ENCODE measurements at regions not wholly inside any gene's neighbourhood (a gene's known extent, or its start where the extent isn't known, plus 50 kb on each side); places are given as distances from the start of the nearest gene placed in this dataset.
"Not testable (repeated sequence)": the region's sequence is repeated elsewhere in the genome, so short reads cannot be mapped to it uniquely, and the experiment has no call there.

GRCh38 chr22:48488611-48489511 is 1338.8 kb downstream of the BRD1 start:
- Histone ChIP-seq H3K27me3 (ENCODE audit: control insufficient read depth in 1 of 2, insufficient read depth in 2 of 2, low read length in 2 of 2) (peaks cover 18 to 51% of the 10 kb centered on the region in 2 donors), H3K27ac (ENCODE audit: low read depth, low read length) (no peak overlapping the region), H3K9ac (ENCODE audit: low read length) (no peak overlapping the region), H3K9me3 (ENCODE audit: low read length) (no peaks in the 10 kb centered on the region), H3K36me3 (ENCODE audit: insufficient read depth, low read length) (no peaks in the 10 kb centered on the region), H3K4me3 (ENCODE audit: low read depth in 1 of 2, low read length in 2 of 2) (no peak overlapping the region), H3K4me1 (ENCODE audit: insufficient read depth, low read length) (no peaks in the 10 kb centered on the region)

GRCh38 chr22:48488149-48488551 is 1339.5 kb downstream of the BRD1 start:
- Histone ChIP-seq H3K27ac (ENCODE audit: low read depth, low read length) (no peak overlapping the region), H3K4me1 (ENCODE audit: insufficient read depth, low read length) (no peaks in the 10 kb centered on the region), H3K9me3 (ENCODE audit: low read length) (no peaks in the 10 kb centered on the region), H3K9ac (ENCODE audit: low read length) (no peak overlapping the region), H3K4me3 (ENCODE audit: low read depth in 1 of 2, low read length in 2 of 2) (no peak overlapping the region), H3K27me3 (ENCODE audit: control insufficient read depth in 1 of 2, insufficient read depth in 2 of 2, low read length in 2 of 2) (peaks cover 18 to 51% of the 10 kb centered on the region in 2 donors), H3K36me3 (ENCODE audit: insufficient read depth, low read length) (no peaks in the 10 kb centered on the region)

- no peaks in the 10 kb centered on the region for H3K9me3 ChIP-seq (ENCODE audit: low read length)
- no peak overlapping the region for H3K27ac ChIP-seq (ENCODE audit: low read depth, low read length)
- H3K36me3 ChIP-seq (ENCODE audit: insufficient read depth, low read length): no peaks in the 10 kb centered on the region
- no peak overlapping the region for H3K4me3 ChIP-seq (ENCODE audit: low read depth in 1 of 2, low read length in 2 of 2)
- H3K27me3 ChIP-seq (ENCODE audit: control insufficient read depth in 1 of 2, insufficient read depth in 2 of 2, low read length in 2 of 2): peaks cover 14 to 44% of the 10 kb centered on the region in 2 donors
- no peak overlapping the region for H3K9ac ChIP-seq (ENCODE audit: low read length)
- H3K4me1 ChIP-seq (ENCODE audit: insufficient read depth, low read length): no peaks in the 10 kb centered on the region
Measured at GRCh38 chr22:48486558-48486957, 1341.1 kb downstream of the BRD1 start.

GRCh38 chr22:48486134-48486532 is 1341.5 kb downstream of the BRD1 start:
- H3K9me3 ChIP-seq (ENCODE audit: low read length): no peaks in the 10 kb centered on the region
- no peaks in the 10 kb centered on the region for H3K4me1 ChIP-seq (ENCODE audit: insufficient read depth, low read length)
- H3K36me3 ChIP-seq (ENCODE audit: insufficient read depth, low read length): no peaks in the 10 kb centered on the region
- no peak overlapping the region for H3K27ac ChIP-seq (ENCODE audit: low read depth, low read length)
- H3K4me3 ChIP-seq (ENCODE audit: low read depth in 1 of 2, low read length in 2 of 2): no peak overlapping the region
- H3K9ac ChIP-seq (ENCODE audit: low read length): no peak overlapping the region
- H3K27me3 ChIP-seq (ENCODE audit: control insufficient read depth in 1 of 2, insufficient read depth in 2 of 2, low read length in 2 of 2): peaks cover 10 to 40% of the 10 kb centered on the region in 2 donors

- Histone ChIP-seq H3K9me3 (ENCODE audit: low read length) (no peaks in the 10 kb centered on the region), H3K27ac (ENCODE audit: low read depth, low read length) (no peak overlapping the region), H3K27me3 (ENCODE audit: control insufficient read depth in 1 of 2, insufficient read depth in 2 of 2, low read length in 2 of 2) (peaks cover 6 to 33% of the 10 kb centered on the region in 2 donors), H3K36me3 (ENCODE audit: insufficient read depth, low read length) (no peaks in the 10 kb centered on the region), H3K4me3 (ENCODE audit: low read depth in 1 of 2, low read length in 2 of 2) (no peak overlapping the region), H3K9ac (ENCODE audit: low read length) (no peak overlapping the region), H3K4me1 (ENCODE audit: insufficient read depth, low read length) (no peaks in the 10 kb centered on the region)
Measured at GRCh38 chr22:48485149-48486133, 1342.2 kb downstream of the BRD1 start.

- Histone ChIP-seq H3K36me3 (ENCODE audit: insufficient read depth, low read length) (no peaks in the 10 kb centered on the region), H3K9ac (ENCODE audit: low read length) (no peak overlapping the region), H3K9me3 (ENCODE audit: low read length) (no peaks in the 10 kb centered on the region), H3K27ac (ENCODE audit: low read depth, low read length) (no peak overlapping the region), H3K27me3 (ENCODE audit: control insufficient read depth in 1 of 2, insufficient read depth in 2 of 2, low read length in 2 of 2) (peaks cover 6 to 22% of the 10 kb centered on the region in 2 donors), H3K4me3 (ENCODE audit: low read depth in 1 of 2, low read length in 2 of 2) (no peak overlapping the region), H3K4me1 (ENCODE audit: insufficient read depth, low read length) (no peaks in the 10 kb centered on the region)
Measured at GRCh38 chr22:48483764-48484528, 1343.7 kb downstream of the BRD1 start.

- no peak overlapping the region for H3K4me3 ChIP-seq (ENCODE audit: low read depth in 1 of 2, low read length in 2 of 2)
- no peak overlapping the region for H3K9ac ChIP-seq (ENCODE audit: low read length)
- H3K36me3 ChIP-seq (ENCODE audit: insufficient read depth, low read length): no peaks in the 10 kb centered on the region
- no peaks in the 10 kb centered on the region for H3K4me1 ChIP-seq (ENCODE audit: insufficient read depth, low read length)
- peaks cover 0 to 11% of the 10 kb centered on the region in 2 donors for H3K27me3 ChIP-seq (ENCODE audit: control insufficient read depth in 1 of 2, insufficient read depth in 2 of 2, low read length in 2 of 2)
- H3K9me3 ChIP-seq (ENCODE audit: low read length): no peaks in the 10 kb centered on the region
- no peak overlapping the region for H3K27ac ChIP-seq (ENCODE audit: low read depth, low read length)
Measured at GRCh38 chr22:48482771-48483170, 1344.9 kb downstream of the BRD1 start.

- not testable (repeated sequence) for H3K27me3 ChIP-seq (ENCODE audit: control insufficient read depth in 1 of 2, insufficient read depth in 2 of 2, low read length in 2 of 2); H3K36me3 ChIP-seq (ENCODE audit: insufficient read depth, low read length); H3K9ac ChIP-seq (ENCODE audit: low read length); H3K4me1 ChIP-seq (ENCODE audit: insufficient read depth, low read length); H3K27ac ChIP-seq (ENCODE audit: low read depth, low read length); H3K9me3 ChIP-seq (ENCODE audit: low read length); H3K4me3 ChIP-seq (ENCODE audit: low read depth in 1 of 2, low read length in 2 of 2)
Measured at GRCh38 chr22:48482198-48482597, 1345.5 kb downstream of the BRD1 start.

- peaks cover 0 to 6% of the 10 kb centered on the region in 2 donors for H3K27me3 ChIP-seq (ENCODE audit: control insufficient read depth in 1 of 2, insufficient read depth in 2 of 2, low read length in 2 of 2)
- no peak overlapping the region for H3K4me3 ChIP-seq (ENCODE audit: low read depth in 1 of 2, low read length in 2 of 2)
Measured at GRCh38 chr22:48481748-48482147, 1345.9 kb downstream of the BRD1 start.

GRCh38 chr22:48478529-48479265 is 1349.0 kb downstream of the BRD1 start:
- Histone ChIP-seq H3K27me3 (ENCODE audit: control insufficient read depth in 1 of 2, insufficient read depth in 2 of 2, low read length in 2 of 2) (peaks cover 0 to 2% of the 10 kb centered on the region in 2 donors), H3K9ac (ENCODE audit: low read length) (no peak overlapping the region), H3K4me3 (ENCODE audit: low read depth in 1 of 2, low read length in 2 of 2) (no peak overlapping the region), H3K27ac (ENCODE audit: low read depth, low read length) (no peak overlapping the region), H3K9me3 (ENCODE audit: low read length) (no peaks in the 10 kb centered on the region), H3K36me3 (ENCODE audit: insufficient read depth, low read length) (no peaks in the 10 kb centered on the region), H3K4me1 (ENCODE audit: insufficient read depth, low read length) (no peaks in the 10 kb centered on the region)

More at GRCh38 chr22:48481748-48482147, 1345.9 kb downstream of the BRD1 start:
- Histone ChIP-seq H3K36me3 (ENCODE audit: insufficient read depth, low read length) (no peaks in the 10 kb centered on the region), H3K9ac (ENCODE audit: low read length) (no peak overlapping the region), H3K4me1 (ENCODE audit: insufficient read depth, low read length) (no peaks in the 10 kb centered on the region), H3K27ac (ENCODE audit: low read depth, low read length) (no peak overlapping the region), H3K9me3 (ENCODE audit: low read length) (no peaks in the 10 kb centered on the region)
